Astrocyte (in vitro differentiated cells and primary cell): ENCODE measurements at regions not wholly inside any gene's neighbourhood (a gene's known extent, or its start where the extent isn't known, plus 50 kb on each side); places are given as distances from the start of the nearest gene placed in this dataset.

Source experiments
- DNase-seq: peaks from one replicate; pipeline ENCODE4 v3.0.0-alpha.2; 2010; ENCODE audit warnings: low read depth
- FAIRE-seq: peaks from 2 replicates; lab custom pipeline; 2011; peaks lifted over from hg19 to GRCh38; lab: Jason Lieb, UNC
- H2AFZ ChIP-seq: 2 replicates; pipeline ENCODE4 v1.6.0; 2012; ENCODE audit warnings: low read depth, low read length, inconsistent platforms
- H3K27ac ChIP-seq: 2 replicates; pipeline ENCODE4 v1.5.1; 2011; ENCODE audit warnings: low read depth, low read length, inconsistent platforms
- H3K27me3 ChIP-seq: 2 replicates; pipeline ENCODE4 v1.6.0; 2011; ENCODE audit warnings: low read length, inconsistent platforms; ENCODE audit not compliant: insufficient read depth
- H3K36me3 ChIP-seq: 2 replicates; pipeline ENCODE4 v1.5.1; 2011; ENCODE audit warnings: low read length, inconsistent platforms; ENCODE audit not compliant: insufficient read depth
- H3K4me1 ChIP-seq: 2 replicates; pipeline ENCODE4 v1.5.1; 2011; ENCODE audit warnings: low read length, inconsistent platforms; ENCODE audit not compliant: insufficient read depth
- H3K4me2 ChIP-seq: 2 replicates; pipeline ENCODE4 v1.6.0; 2012; ENCODE audit warnings: low read length, inconsistent platforms
- H3K4me3 ChIP-seq: 2 replicates; pipeline ENCODE4 v1.5.1; 2011; ENCODE audit warnings: low read depth, mild to moderate bottlenecking, low read length, inconsistent platforms; ENCODE audit not compliant: insufficient read depth
- H3K79me2 ChIP-seq: 2 replicates; pipeline ENCODE4 v1.6.0; 2012; ENCODE audit warnings: mild to moderate bottlenecking, low read length, inconsistent platforms; ENCODE audit not compliant: insufficient read depth
- H3K9ac ChIP-seq: 2 replicates; pipeline ENCODE4 v1.6.0; 2012; ENCODE audit warnings: mild to moderate bottlenecking, low read length, inconsistent platforms
- H3K9me3 ChIP-seq: 2 replicates; pipeline ENCODE4 v1.5.1; 2012; ENCODE audit warnings: low read depth, mild to moderate bottlenecking, low read length, inconsistent platforms; ENCODE audit not compliant: insufficient read depth
- H4K20me1 ChIP-seq: 2 replicates; pipeline ENCODE4 v1.6.0; 2012; ENCODE audit warnings: low read length, inconsistent platforms; ENCODE audit not compliant: insufficient read depth
- H3K27ac Mint-ChIP-seq: one replicate; pipeline ENCODE4 v1.8.0; 2021; ENCODE audit warnings: mild to moderate bottlenecking, mixed read lengths; ENCODE audit not compliant: unreplicated experiment
- H3K27me3 Mint-ChIP-seq: one replicate; pipeline ENCODE4 v1.8.0; 2021; ENCODE audit warnings: low read depth, mixed read lengths; ENCODE audit not compliant: unreplicated experiment
- H3K36me3 Mint-ChIP-seq: one replicate; pipeline ENCODE4 v1.8.0; 2021; ENCODE audit warnings: low read depth, mixed read lengths; ENCODE audit not compliant: unreplicated experiment
- H3K4me1 Mint-ChIP-seq: one replicate; pipeline ENCODE4 v1.8.0; 2021; ENCODE audit warnings: low read depth, mixed read lengths; ENCODE audit not compliant: unreplicated experiment
- H3K4me3 Mint-ChIP-seq: one replicate; pipeline ENCODE4 v1.8.0; 2021; ENCODE audit warnings: mild to moderate bottlenecking, moderate library complexity, mixed read lengths; ENCODE audit not compliant: unreplicated experiment
- H3K9me3 Mint-ChIP-seq: one replicate; pipeline ENCODE4 v1.8.0; 2021; ENCODE audit warnings: mild to moderate bottlenecking, mixed read lengths; ENCODE audit not compliant: unreplicated experiment
- EZH2 ChIP-seq: IDR thresholded peaks from 2 replicates; pipeline ENCODE4 v1.6.1; 2012; ENCODE audit warnings: mild to moderate bottlenecking, low read length, inconsistent platforms; ENCODE audit not compliant: insufficient read depth
- TF ChIP-seq, protein P1 (sequence below): IDR thresholded peaks from 2 replicates; pipeline ENCODE4 v1.5.1; 2011; ENCODE audit warnings: low read depth, mild to moderate bottlenecking, inconsistent platforms, low read length, moderate library complexity; ENCODE audit not compliant: insufficient read depth

DNA sequence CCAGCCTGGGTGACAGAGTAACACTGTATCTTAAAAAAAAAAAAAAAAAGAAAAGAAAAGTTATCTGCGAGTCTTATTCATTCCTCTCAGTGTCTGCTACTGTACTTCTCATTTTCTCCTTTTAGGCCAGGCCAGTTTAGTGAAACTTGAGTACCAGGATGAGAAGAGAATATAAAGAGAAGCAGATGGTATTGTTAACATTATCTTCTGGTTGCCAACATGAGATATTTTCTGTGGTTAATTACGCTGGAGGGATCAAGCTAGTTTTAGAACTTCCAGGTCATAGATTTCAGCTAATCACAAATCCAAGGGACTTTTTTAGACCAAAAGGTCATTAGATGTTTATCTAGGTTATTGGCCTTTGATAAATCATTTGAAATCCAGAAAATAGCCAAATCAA, 252.6 kb upstream of the SMIM30 start:
- no peak overlapping the region for H3K4me3 ChIP-seq
- H3K9ac ChIP-seq: no peak overlapping the region
- TF ChIP-seq, protein P1, sequence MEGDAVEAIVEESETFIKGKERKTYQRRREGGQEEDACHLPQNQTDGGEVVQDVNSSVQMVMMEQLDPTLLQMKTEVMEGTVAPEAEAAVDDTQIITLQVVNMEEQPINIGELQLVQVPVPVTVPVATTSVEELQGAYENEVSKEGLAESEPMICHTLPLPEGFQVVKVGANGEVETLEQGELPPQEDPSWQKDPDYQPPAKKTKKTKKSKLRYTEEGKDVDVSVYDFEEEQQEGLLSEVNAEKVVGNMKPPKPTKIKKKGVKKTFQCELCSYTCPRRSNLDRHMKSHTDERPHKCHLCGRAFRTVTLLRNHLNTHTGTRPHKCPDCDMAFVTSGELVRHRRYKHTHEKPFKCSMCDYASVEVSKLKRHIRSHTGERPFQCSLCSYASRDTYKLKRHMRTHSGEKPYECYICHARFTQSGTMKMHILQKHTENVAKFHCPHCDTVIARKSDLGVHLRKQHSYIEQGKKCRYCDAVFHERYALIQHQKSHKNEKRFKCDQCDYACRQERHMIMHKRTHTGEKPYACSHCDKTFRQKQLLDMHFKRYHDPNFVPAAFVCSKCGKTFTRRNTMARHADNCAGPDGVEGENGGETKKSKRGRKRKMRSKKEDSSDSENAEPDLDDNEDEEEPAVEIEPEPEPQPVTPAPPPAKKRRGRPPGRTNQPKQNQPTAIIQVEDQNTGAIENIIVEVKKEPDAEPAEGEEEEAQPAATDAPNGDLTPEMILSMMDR: no peak
- no peak for TF ChIP-seq EZH2
- Mint-ChIP-seq H3K27ac (no peak overlapping the region), H3K36me3 (no peaks in the 10 kb centered on the region), H3K9me3 (no peaks in the 10 kb centered on the region), H3K4me3 (no peak overlapping the region), H3K27me3 (peaks cover 8% of the 10 kb centered on the region), H3K4me1 (no peaks in the 10 kb centered on the region)
- no peaks in the 10 kb centered on the region for H3K9me3 ChIP-seq
- H3K27me3 ChIP-seq: no peaks in the 10 kb centered on the region
- no peak overlapping the region for H2AFZ ChIP-seq
- no peak overlapping the region for H3K4me2 ChIP-seq
- H3K36me3 ChIP-seq: no peaks in the 10 kb centered on the region
- H4K20me1 ChIP-seq: no peaks in the 10 kb centered on the region
- no peak for DNase-seq
- H3K27ac ChIP-seq: no peak overlapping the region
- no peaks in the 10 kb centered on the region for H3K4me1 ChIP-seq
- FAIRE-seq: no peak
- no peaks in the 10 kb centered on the region for H3K79me2 ChIP-seq

DNA sequence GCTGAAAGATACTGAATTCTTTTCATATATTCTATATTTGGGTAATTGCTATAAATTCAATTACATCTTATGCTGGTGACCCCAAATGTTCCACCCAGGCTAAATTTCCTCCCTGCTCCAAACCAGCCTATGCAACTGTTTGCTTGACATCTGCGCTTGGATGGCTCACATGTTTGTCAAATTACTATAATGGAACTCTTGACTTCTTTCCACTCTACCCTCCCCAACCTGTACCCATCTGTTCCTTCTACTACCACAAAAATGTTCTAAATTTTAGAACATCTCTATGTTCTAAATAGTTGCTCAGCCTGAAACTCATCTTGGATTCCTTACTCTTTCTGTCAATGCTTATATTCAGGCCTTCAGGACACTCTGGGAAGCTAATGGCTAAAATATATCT, 249.9 kb upstream of the SMIM30 start:
- H3K27me3 Mint-ChIP-seq: peaks cover 8% of the 10 kb centered on the region
- no peak overlapping the region for H3K27ac Mint-ChIP-seq
- peaks cover 4% of the 10 kb centered on the region for H3K9me3 Mint-ChIP-seq
- DNase-seq (no peak), FAIRE-seq (no peak)
- H3K27me3 ChIP-seq: no peaks in the 10 kb centered on the region
- H3K9ac ChIP-seq: no peak overlapping the region
- no peaks in the 10 kb centered on the region for H3K9me3 ChIP-seq
- no peaks in the 10 kb centered on the region for H3K36me3 Mint-ChIP-seq
- no peaks in the 10 kb centered on the region for H3K79me2 ChIP-seq
- TF ChIP-seq, protein P1: no peak
- TF ChIP-seq EZH2: no peak
- no peak overlapping the region for H3K27ac ChIP-seq
- H3K4me3 Mint-ChIP-seq: no peak overlapping the region
- H3K4me3 ChIP-seq: no peak overlapping the region
- H4K20me1 ChIP-seq: no peaks in the 10 kb centered on the region
- H3K4me1 ChIP-seq: no peaks in the 10 kb centered on the region
- no peak overlapping the region for H2AFZ ChIP-seq
- H3K4me2 ChIP-seq: no peak overlapping the region
- no peaks in the 10 kb centered on the region for H3K36me3 ChIP-seq
- no peaks in the 10 kb centered on the region for H3K4me1 Mint-ChIP-seq

DNA sequence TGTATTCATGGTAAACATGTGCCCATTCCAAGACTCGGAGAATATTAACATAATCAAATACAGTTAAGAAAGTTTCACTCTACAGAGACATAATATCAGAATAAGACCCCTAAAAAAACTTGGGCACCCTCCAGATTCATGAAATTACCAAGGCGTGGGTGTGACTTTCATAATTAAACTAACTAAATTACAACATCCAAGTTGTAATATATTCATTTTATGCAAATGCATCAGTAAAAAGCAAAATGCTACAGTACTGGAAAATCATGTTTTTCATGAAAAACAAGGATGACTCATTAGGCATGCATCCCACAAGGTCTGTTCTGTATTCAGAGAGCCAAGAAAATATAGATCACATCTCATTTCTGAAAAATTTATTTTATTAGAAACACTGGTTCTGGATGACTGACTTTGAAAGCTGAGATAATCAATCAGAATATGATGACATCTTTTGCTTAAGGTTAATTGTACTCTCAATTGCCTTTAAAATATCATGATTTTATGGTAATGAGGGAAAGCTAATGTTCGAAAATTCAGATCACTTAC, 248.8 kb upstream of the SMIM30 start:
- Histone ChIP-seq H3K4me2 (no peak overlapping the region), H3K79me2 (no peaks in the 10 kb centered on the region), H3K4me3 (no peak overlapping the region), H3K27me3 (no peaks in the 10 kb centered on the region), H3K9me3 (no peaks in the 10 kb centered on the region), H3K27ac (no peak overlapping the region), H3K9ac (no peak overlapping the region), H4K20me1 (no peaks in the 10 kb centered on the region), H2AFZ (no peak overlapping the region), H3K36me3 (no peaks in the 10 kb centered on the region), H3K4me1 (no peaks in the 10 kb centered on the region)
- no peak for DNase-seq
- Mint-ChIP-seq H3K9me3 (peaks cover 4% of the 10 kb centered on the region), H3K4me3 (no peak overlapping the region), H3K36me3 (no peaks in the 10 kb centered on the region), H3K27me3 (peaks cover 12% of the 10 kb centered on the region), H3K27ac (no peak overlapping the region), H3K4me1 (no peaks in the 10 kb centered on the region)
- no peak for FAIRE-seq
- TF ChIP-seq, protein P1: no peak
- TF ChIP-seq EZH2: no peak
